Prostate gland (tissue), 2 donors: ENCODE measurements at regions not wholly inside any gene's neighbourhood (a gene's known extent, or its start where the extent isn't known, plus 50 kb on each side); places are given as distances from the start of the nearest gene placed in this dataset.

Source experiments
- DNase-seq: peaks from one replicate; pipeline ENCODE4 v3.0.0-alpha.2; 2019; ENCODE audit warnings: low spot score
- H3K27ac ChIP-seq, 2 donors: fragments of 200-600 bp; sonication (generic); 2 replicates each; pipeline ENCODE4 v1.5.1; 2017 to 2019
- H3K27me3 ChIP-seq: fragments of 200-600 bp; sonication (generic); replicated peaks from 2 replicates; pipeline ENCODE4 v1.5.1; 2019; ENCODE audit not compliant: insufficient read depth
- H3K36me3 ChIP-seq, 2 donors: fragments of 200-600 bp; sonication (generic); 1 replicate in 1 of 2; 2 replicates in 1 of 2; pipeline versions ENCODE4 v1.5.1 to v1.8.1; 2017 to 2019
- H3K4me1 ChIP-seq: fragments of 200-600 bp; sonication (generic); replicated peaks from 2 replicates; pipeline ENCODE4 v1.5.1; 2019
- H3K4me3 ChIP-seq, 2 donors: fragments of 200-600 bp; sonication (generic); 2 replicates each; pipeline ENCODE4 v1.5.1; 2017 to 2019
- H3K9me3 ChIP-seq: fragments of 200-600 bp; sonication (generic); 2 replicates; pipeline ENCODE4 v1.5.1; 2017
- CTCF ChIP-seq, 4 experiments: fragments of 200-600 bp in 2 of 4; fragments of 450-650 bp in 2 of 4; sonication (generic) in 2 of 4; IDR thresholded peaks; 1 replicate in 3 of 4; 2 replicates in 1 of 4; pipeline ENCODE4 v1.5.1; 2016 to 2019; ENCODE audit warnings: antibody characterized with exemption in 4 of 4, mild to moderate bottlenecking in 2 of 4, moderate library complexity in 2 of 4
- POLR2A ChIP-seq: fragments of 450-650 bp; IDR thresholded peaks from one replicate; pipeline ENCODE4 v1.6.1; 2016; ENCODE audit warnings: antibody characterized with exemption, mild to moderate bottlenecking
- POLR2AphosphoS5 ChIP-seq: sonication (generic); formaldehyde crosslinking; IDR thresholded peaks from one replicate; pipeline ENCODE4 v1.6.1; 2017; ENCODE audit warnings: antibody characterized with exemption
- WGBS: methylation state at CpG from one replicate; pipeline ENCODE4 v1.1.5; 2018; 5-methylcytosine and 5-hydroxymethylcytosine counted together
- intact Hi-C: fragments of 100-400 bp; cut with DNase I; formaldehyde crosslinking; loops from one replicate; pipeline ENCODE4 v1.14.2; 2022

GRCh38 chr3:18282507-18282906 lies 142.6 kb downstream of the SATB1 start:
- H3K27me3 ChIP-seq: no peaks in the 10 kb centered on the region
- H3K9me3 ChIP-seq: no peaks in the 10 kb centered on the region
- no peak overlapping the region for H3K27ac ChIP-seq
- 60% methylated on average over 2 of the region's 2 CpGs for WGBS
- H3K4me3 ChIP-seq: no peak overlapping the region
- intact Hi-C loops: no loop called here
- DNase-seq: no peak
- no peak for TF ChIP-seq POLR2A
- no peak for TF ChIP-seq CTCF (IDR thresholded peaks at IDR 0.05)
- no peak for TF ChIP-seq POLR2AphosphoS5
- no peaks in the 10 kb centered on the region for H3K4me1 ChIP-seq
- H3K36me3 ChIP-seq: no peaks in the 10 kb centered on the region

- 75% methylated on average over 3 of the region's 3 CpGs for WGBS
- H3K36me3 ChIP-seq: no peaks in the 10 kb centered on the region
- no peak overlapping the region for H3K27ac ChIP-seq
- intact Hi-C loops: no loop called here
- no peaks in the 10 kb centered on the region for H3K4me1 ChIP-seq
- no peak overlapping the region for H3K4me3 ChIP-seq
- DNase-seq: no peak
- no peaks in the 10 kb centered on the region for H3K27me3 ChIP-seq
- no peaks in the 10 kb centered on the region for H3K9me3 ChIP-seq
- TF ChIP-seq POLR2AphosphoS5 (no peak), POLR2A (no peak), CTCF (IDR thresholded peaks at IDR 0.05) (no peak)
Measured at GRCh38 chr3:18279226-18279737, 145.9 kb downstream of the SATB1 start.

- no peaks in the 10 kb centered on the region for H3K9me3 ChIP-seq
- H3K27me3 ChIP-seq: no peaks in the 10 kb centered on the region
- TF ChIP-seq POLR2A (no peak), POLR2AphosphoS5 (no peak), CTCF (IDR thresholded peaks at IDR 0.05) (no peak)
- WGBS: 76% methylated on average over 1 of the region's 1 CpG
- DNase-seq: no peak
- intact Hi-C loops: no loop called here
- H3K36me3 ChIP-seq: no peaks in the 10 kb centered on the region
- H3K4me1 ChIP-seq: no peaks in the 10 kb centered on the region
- no peak overlapping the region for H3K4me3 ChIP-seq
- H3K27ac ChIP-seq: no peak overlapping the region
Measured at GRCh38 chr3:18264853-18265252, 160.3 kb downstream of the SATB1 start.

GRCh38 chr3:18264361-18264760 lies 160.8 kb downstream of the SATB1 start:
- H3K4me3 ChIP-seq: no peak overlapping the region
- WGBS: 45% methylated on average over 2 of the region's 2 CpGs
- no peaks in the 10 kb centered on the region for H3K4me1 ChIP-seq
- TF ChIP-seq CTCF (IDR thresholded peaks at IDR 0.05) (no peak), POLR2A (no peak), POLR2AphosphoS5 (no peak)
- no peak overlapping the region for H3K27ac ChIP-seq
- intact Hi-C loops: no loop called here
- H3K27me3 ChIP-seq: no peaks in the 10 kb centered on the region
- no peaks in the 10 kb centered on the region for H3K36me3 ChIP-seq
- DNase-seq: no peak
- H3K9me3 ChIP-seq: no peaks in the 10 kb centered on the region

GRCh38 chr3:18258492-18258891 lies 166.6 kb downstream of the SATB1 start:
- no peaks in the 10 kb centered on the region for H3K9me3 ChIP-seq
- DNase-seq: no peak
- no peaks in the 10 kb centered on the region for H3K4me1 ChIP-seq
- 86% methylated on average over 7 of the region's 7 CpGs for WGBS
- H3K4me3 ChIP-seq: no peak overlapping the region
- intact Hi-C loops: no loop called here
- H3K27ac ChIP-seq: no peak overlapping the region
- H3K36me3 ChIP-seq: no peaks in the 10 kb centered on the region
- H3K27me3 ChIP-seq: no peaks in the 10 kb centered on the region
- TF ChIP-seq POLR2AphosphoS5 (no peak), POLR2A (no peak), CTCF (IDR thresholded peaks at IDR 0.05) (no peak)
